K562 (cell line): ENCODE measurements at regions not wholly inside any gene's neighbourhood (a gene's known extent, or its start where the extent isn't known, plus 50 kb on each side); places are given as distances from the start of the nearest gene placed in this dataset.

Source experiments
- ATF1 ChIP-seq, 2 experiments: fragments of 450-650 bp in 1 of 2; IDR thresholded peaks; 2 replicates each; pipeline ENCODE4 v1.6.1; 2016; ENCODE audit warnings: missing compliant biosample characterization in 1 of 2, missing genetic modification characterization in 1 of 2
- ATF7 ChIP-seq: fragments of 450-650 bp; IDR thresholded peaks from 2 replicates; pipeline ENCODE4 v1.7.1; 2014; ENCODE audit warnings: mild to moderate bottlenecking, moderate library complexity
- CCNT2 ChIP-seq: IDR thresholded peaks from 2 replicates; pipeline ENCODE4 v1.6.1; 2011; ENCODE audit warnings: borderline replicate concordance, low read depth, mild to moderate bottlenecking, moderate library complexity, mixed read lengths, low read length; ENCODE audit not compliant: insufficient read length; ENCODE audit errors: extremely low read depth
- ETV5 ChIP-seq: sonication (generic); formaldehyde crosslinking; IDR thresholded peaks from 2 replicates; pipeline ENCODE4 v1.4.0; 2020; ENCODE audit warnings: low read depth, mild to moderate bottlenecking, missing genetic modification reagents
- FIP1L1 ChIP-seq: fragments of 200-400 bp; formaldehyde crosslinking; IDR thresholded peaks from 2 replicates; pipeline ENCODE4 v1.6.1; 2018; ENCODE audit warnings: mild to moderate bottlenecking, low read depth, low read length; ENCODE audit not compliant: poor library complexity, severe bottlenecking
- HNRNPLL ChIP-seq: fragments of 200-400 bp; formaldehyde crosslinking; IDR thresholded peaks from 2 replicates; pipeline ENCODE4 v1.6.1; 2017; ENCODE audit warnings: low read length, low read depth, mild to moderate bottlenecking; ENCODE audit not compliant: poor library complexity, severe bottlenecking
- HSF4 ChIP-seq: fragments of 250-450 bp; sonication (Bioruptor Pico); IDR thresholded peaks from 2 replicates; pipeline ENCODE4 v2.1.2; 2022; ENCODE audit warnings: mild to moderate bottlenecking, moderate library complexity, borderline replicate concordance
- MAFK ChIP-seq: IDR thresholded peaks from 2 replicates; pipeline ENCODE4 v1.6.1; 2011; ENCODE audit warnings: low read length, improper control_type of control experiment
- POLR3G ChIP-seq: IDR thresholded peaks from 2 replicates; pipeline ENCODE4 v1.6.1; 2011; ENCODE audit not compliant: insufficient read length, insufficient replicate concordance; ENCODE audit errors: extremely low read depth
- PPARD ChIP-seq: fragments of 250-450 bp; sonication (Bioruptor Pico); IDR thresholded peaks from 2 replicates; pipeline ENCODE4 v1.8.0; 2022; ENCODE audit warnings: inconsistent platforms, mild to moderate bottlenecking, moderate library complexity
- PURB ChIP-seq: sonication (generic); formaldehyde crosslinking; IDR thresholded peaks from 2 replicates; pipeline ENCODE4 v1.9.0; 2021; ENCODE audit warnings: low read depth, mild to moderate bottlenecking, missing genetic modification reagents
- STAT6 ChIP-seq: sonication (generic); formaldehyde crosslinking; IDR thresholded peaks from 2 replicates; pipeline ENCODE4 v1.8.1; 2023; ENCODE audit warnings: mild to moderate bottlenecking, missing genetic modification reagents
- TEAD1 ChIP-seq, 2 experiments: fragments of 450-650 bp in 1 of 2; sonication (generic) in 1 of 2; formaldehyde crosslinking; IDR thresholded peaks; 2 replicates each; pipeline versions ENCODE4 v1.4.0 to v1.8.0; 2020 to 2022; ENCODE audit warnings: mild to moderate bottlenecking in 2 of 2, missing genetic modification reagents in 1 of 2
- TSHZ1 ChIP-seq: fragments of 250-450 bp; sonication (Bioruptor Pico); IDR thresholded peaks from 2 replicates; pipeline ENCODE4 v1.4.0; 2020; ENCODE audit warnings: mild to moderate bottlenecking, moderate library complexity
- ZEB2 ChIP-seq: fragments of 450-650 bp; IDR thresholded peaks from 2 replicates; pipeline ENCODE4 v1.6.1; 2016
- ZNF511 ChIP-seq: sonication (generic); formaldehyde crosslinking; IDR thresholded peaks from 2 replicates; pipeline ENCODE4 v1.8.0; 2022; ENCODE audit warnings: mild to moderate bottlenecking, missing genetic modification reagents
- ZNF584 ChIP-seq: fragments of 200-800 bp; sonication (Bioruptor generic); IDR thresholded peaks from 2 replicates; pipeline ENCODE4 v1.6.1; 2016; ENCODE audit warnings: low read depth, mild to moderate bottlenecking, missing genetic modification characterization, missing compliant biosample characterization
- ZNF740 ChIP-seq, 3 experiments: fragments of 200-800 bp in 1 of 3; sonication (Bioruptor generic) in 1 of 3; sonication (generic) in 1 of 3; formaldehyde crosslinking in 1 of 3; IDR thresholded peaks; 2 replicates each; pipeline versions ENCODE4 v1.6.1 to v1.8.0; 2016 to 2022; ENCODE audit warnings: mild to moderate bottlenecking in 2 of 3, missing compliant biosample characterization in 2 of 3, missing genetic modification characterization in 2 of 3, missing genetic modification reagents in 1 of 3
- ZNF766 ChIP-seq: fragments of 200-800 bp; sonication (Bioruptor generic); conservative IDR thresholded peaks from 2 replicates; pipeline ENCODE4 v1.6.1; 2016; ENCODE audit warnings: missing genetic modification characterization, missing compliant biosample characterization

- no peak for TF ChIP-seq POLR3G
- TF ChIP-seq HSF4 (CRISPR knock-in tag) = peak; percentile 44; the same call in 1 of the 2 replicates
- peak; percentile 32; the same call in 1 of the 2 replicates for TF ChIP-seq MAFK
- peak; percentile 99 for TF ChIP-seq ETV5 (CRISPR knock-in tag)
- TF ChIP-seq ATF1 (CRISPR knock-in tag; IDR thresholded peaks at IDR 0.05) = no peak
- TF ChIP-seq ATF1 (tag; IDR thresholded peaks at IDR 0.05) = no peak
- peak; percentile 61; the same call in 1 of the 2 replicates for TF ChIP-seq ZNF584 (CRISPR knock-in tag)
- TF ChIP-seq PURB (CRISPR knock-in tag) = no peak
- TF ChIP-seq ATF7 = peak; percentile 77; the same call in 1 of the 2 replicates
- TF ChIP-seq ZEB2 = peak; percentile 65; the same call in 1 of the 2 replicates
- no peak for TF ChIP-seq FIP1L1
- peak; percentile 51; the same call in 1 of the 2 replicates for TF ChIP-seq ZNF511 (CRISPR knock-in tag)
- peak; percentile 73 for TF ChIP-seq ZNF766 (CRISPR knock-in tag)
- no peak for TF ChIP-seq PPARD (CRISPR knock-in tag)
- no peak for TF ChIP-seq TSHZ1 (CRISPR knock-in tag)
- no peak for TF ChIP-seq HNRNPLL
- no peak for TF ChIP-seq CCNT2
- TF ChIP-seq ZNF740 (CRISPR knock-in tag; IDR thresholded peaks at IDR 0.05) = no peak
- TF ChIP-seq ZNF740 (tag; IDR thresholded peaks at IDR 0.05) = no peak
- TF ChIP-seq TEAD1 (CRISPR knock-in tag; IDR thresholded peaks at IDR 0.05) = 0 out of 4 replicates have a peak, but pooled peaks of 1 of the 2 experiments have one; percentile 40
- peak; percentile 49; the same call in 1 of the 2 replicates for TF ChIP-seq STAT6 (CRISPR knock-in tag)
Measured at GRCh38 chr22:22156716-22157347, 87.8 kb upstream of the VPREB1 start (continued).
